Endothelial cell of umbilical vein (primary cell): ENCODE measurements at regions not wholly inside any gene's neighbourhood (a gene's known extent, or its start where the extent isn't known, plus 50 kb on each side); places are given as distances from the start of the nearest gene placed in this dataset.

Source experiments
- EZH2 ChIP-seq: IDR thresholded peaks from 2 replicates; pipeline ENCODE4 v1.6.1; 2012; ENCODE audit warnings: borderline replicate concordance, low read depth, mild to moderate bottlenecking, moderate library complexity, low read length, inconsistent platforms; ENCODE audit not compliant: severe bottlenecking
- GATA2 ChIP-seq: IDR thresholded peaks from 2 replicates; pipeline ENCODE4 v1.7.0; 2011; ENCODE audit warnings: low read depth, mild to moderate bottlenecking, moderate library complexity, mixed read lengths, low read length; ENCODE audit not compliant: insufficient read length, insufficient read depth
- JUN ChIP-seq: IDR thresholded peaks from 2 replicates; pipeline ENCODE4 v1.6.1; 2011; ENCODE audit warnings: borderline replicate concordance, low read depth; ENCODE audit not compliant: insufficient read length, insufficient read depth
- MYC ChIP-seq: IDR thresholded peaks from one replicate; pipeline ENCODE4 v1.6.1; 2011; ENCODE audit warnings: mild to moderate bottlenecking, low read depth, low read length
- POLR2A ChIP-seq: IDR thresholded peaks from 2 replicates; pipeline ENCODE4 v1.6.1; 2012; ENCODE audit warnings: low read depth, mild to moderate bottlenecking, control low read depth, low read length
- POLR2AphosphoS5 ChIP-seq: IDR thresholded peaks from 2 replicates; pipeline ENCODE4 v1.6.1; 2012; ENCODE audit warnings: low read depth, mild to moderate bottlenecking, control low read depth, low read length, moderate library complexity; ENCODE audit not compliant: insufficient read depth
- TF ChIP-seq, protein P1 (sequence below), 2 donors: IDR thresholded peaks; 1 replicate in 1 of 2; 2 replicates in 1 of 2; pipeline ENCODE4 v1.5.1; 2011; ENCODE audit warnings: low read length in 2 of 2, mild to moderate bottlenecking in 2 of 2, moderate library complexity in 2 of 2, control low read depth in 1 of 2, inconsistent platforms in 1 of 2, low read depth in 1 of 2; ENCODE audit not compliant: insufficient read depth in 1 of 2; ENCODE audit errors: extremely low read depth in 1 of 2
- TF ChIP-seq, protein P2 (sequence below): IDR thresholded peaks from 2 replicates; pipeline ENCODE4 v1.6.1; 2011; ENCODE audit not compliant: insufficient read depth, insufficient read length

DNA sequence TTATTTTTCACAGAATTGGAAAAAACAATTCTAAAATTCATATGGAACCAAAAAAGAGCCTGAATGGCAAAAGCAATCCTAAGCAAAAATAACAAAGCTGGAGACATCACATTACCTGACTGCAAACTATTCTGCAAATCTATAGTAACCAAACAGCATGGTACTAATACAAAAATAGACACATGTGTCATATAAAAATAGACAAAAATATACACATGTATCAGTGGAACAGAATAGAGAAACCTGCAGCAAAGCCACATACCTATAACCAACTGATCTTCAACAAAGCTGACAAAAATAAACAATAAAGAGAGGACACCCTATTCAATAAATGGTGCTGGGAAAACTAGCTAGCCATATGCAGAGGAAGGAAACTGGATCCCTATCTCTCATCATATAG, 259.6 kb downstream of the IGSF11 start:
- TF ChIP-seq POLR2A = no peak
- TF ChIP-seq EZH2 = no peak
- TF ChIP-seq, protein P1, sequence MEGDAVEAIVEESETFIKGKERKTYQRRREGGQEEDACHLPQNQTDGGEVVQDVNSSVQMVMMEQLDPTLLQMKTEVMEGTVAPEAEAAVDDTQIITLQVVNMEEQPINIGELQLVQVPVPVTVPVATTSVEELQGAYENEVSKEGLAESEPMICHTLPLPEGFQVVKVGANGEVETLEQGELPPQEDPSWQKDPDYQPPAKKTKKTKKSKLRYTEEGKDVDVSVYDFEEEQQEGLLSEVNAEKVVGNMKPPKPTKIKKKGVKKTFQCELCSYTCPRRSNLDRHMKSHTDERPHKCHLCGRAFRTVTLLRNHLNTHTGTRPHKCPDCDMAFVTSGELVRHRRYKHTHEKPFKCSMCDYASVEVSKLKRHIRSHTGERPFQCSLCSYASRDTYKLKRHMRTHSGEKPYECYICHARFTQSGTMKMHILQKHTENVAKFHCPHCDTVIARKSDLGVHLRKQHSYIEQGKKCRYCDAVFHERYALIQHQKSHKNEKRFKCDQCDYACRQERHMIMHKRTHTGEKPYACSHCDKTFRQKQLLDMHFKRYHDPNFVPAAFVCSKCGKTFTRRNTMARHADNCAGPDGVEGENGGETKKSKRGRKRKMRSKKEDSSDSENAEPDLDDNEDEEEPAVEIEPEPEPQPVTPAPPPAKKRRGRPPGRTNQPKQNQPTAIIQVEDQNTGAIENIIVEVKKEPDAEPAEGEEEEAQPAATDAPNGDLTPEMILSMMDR (IDR thresholded peaks at IDR 0.05; ENCODE audit: extremely low read depth in 1 of 2, insufficient read depth in 1 of 2, low read depth in 1 of 2, low read length in 2 of 2) = no peak
- TF ChIP-seq, protein P2, sequence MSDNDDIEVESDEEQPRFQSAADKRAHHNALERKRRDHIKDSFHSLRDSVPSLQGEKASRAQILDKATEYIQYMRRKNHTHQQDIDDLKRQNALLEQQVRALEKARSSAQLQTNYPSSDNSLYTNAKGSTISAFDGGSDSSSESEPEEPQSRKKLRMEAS = no peak
- TF ChIP-seq JUN = no peak
- no peak for TF ChIP-seq POLR2AphosphoS5
- TF ChIP-seq GATA2 = no peak
- no peak for TF ChIP-seq MYC
